ENCODE measurements at regions not wholly inside any gene's neighbourhood (a gene's known extent, or its start where the extent isn't known, plus 50 kb on each side); places are given as distances from the start of the nearest gene placed in this dataset.

DNA sequence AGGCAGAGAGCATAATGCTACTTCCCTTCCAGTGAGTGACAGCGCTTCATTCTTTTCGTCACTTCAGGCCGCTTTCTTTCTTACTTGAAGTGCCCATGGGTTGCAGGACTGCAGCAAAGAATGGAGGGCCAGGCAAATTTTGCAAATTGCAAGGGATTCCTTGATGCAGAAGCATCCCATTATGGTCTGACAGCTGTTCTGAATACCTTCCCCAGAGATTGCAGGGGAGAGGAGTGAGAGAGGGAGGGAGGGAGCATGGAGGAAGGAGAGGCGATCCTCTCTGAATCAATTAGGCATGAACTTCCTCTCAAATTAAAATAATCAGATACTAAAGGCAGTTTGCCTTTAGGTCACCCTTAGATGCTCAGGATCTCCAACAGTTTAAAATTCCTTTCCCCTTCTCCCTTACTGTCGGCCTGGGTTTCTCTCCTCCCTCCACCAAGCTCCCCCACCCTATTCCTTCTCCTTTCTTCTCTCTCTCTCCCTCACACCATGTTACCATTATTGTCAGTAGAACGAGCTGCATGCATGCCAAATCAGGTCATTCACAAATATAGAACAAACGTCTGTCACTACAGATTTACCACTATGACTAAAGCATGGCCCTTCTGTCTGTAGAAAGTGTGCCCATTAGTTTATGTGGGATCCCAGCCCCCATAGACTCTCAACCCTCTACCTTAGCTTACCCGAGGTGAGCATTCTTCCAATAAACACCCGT lies 289.2 kb downstream of the CD83 start (continued):
- TF ChIP-seq, protein P1, sequence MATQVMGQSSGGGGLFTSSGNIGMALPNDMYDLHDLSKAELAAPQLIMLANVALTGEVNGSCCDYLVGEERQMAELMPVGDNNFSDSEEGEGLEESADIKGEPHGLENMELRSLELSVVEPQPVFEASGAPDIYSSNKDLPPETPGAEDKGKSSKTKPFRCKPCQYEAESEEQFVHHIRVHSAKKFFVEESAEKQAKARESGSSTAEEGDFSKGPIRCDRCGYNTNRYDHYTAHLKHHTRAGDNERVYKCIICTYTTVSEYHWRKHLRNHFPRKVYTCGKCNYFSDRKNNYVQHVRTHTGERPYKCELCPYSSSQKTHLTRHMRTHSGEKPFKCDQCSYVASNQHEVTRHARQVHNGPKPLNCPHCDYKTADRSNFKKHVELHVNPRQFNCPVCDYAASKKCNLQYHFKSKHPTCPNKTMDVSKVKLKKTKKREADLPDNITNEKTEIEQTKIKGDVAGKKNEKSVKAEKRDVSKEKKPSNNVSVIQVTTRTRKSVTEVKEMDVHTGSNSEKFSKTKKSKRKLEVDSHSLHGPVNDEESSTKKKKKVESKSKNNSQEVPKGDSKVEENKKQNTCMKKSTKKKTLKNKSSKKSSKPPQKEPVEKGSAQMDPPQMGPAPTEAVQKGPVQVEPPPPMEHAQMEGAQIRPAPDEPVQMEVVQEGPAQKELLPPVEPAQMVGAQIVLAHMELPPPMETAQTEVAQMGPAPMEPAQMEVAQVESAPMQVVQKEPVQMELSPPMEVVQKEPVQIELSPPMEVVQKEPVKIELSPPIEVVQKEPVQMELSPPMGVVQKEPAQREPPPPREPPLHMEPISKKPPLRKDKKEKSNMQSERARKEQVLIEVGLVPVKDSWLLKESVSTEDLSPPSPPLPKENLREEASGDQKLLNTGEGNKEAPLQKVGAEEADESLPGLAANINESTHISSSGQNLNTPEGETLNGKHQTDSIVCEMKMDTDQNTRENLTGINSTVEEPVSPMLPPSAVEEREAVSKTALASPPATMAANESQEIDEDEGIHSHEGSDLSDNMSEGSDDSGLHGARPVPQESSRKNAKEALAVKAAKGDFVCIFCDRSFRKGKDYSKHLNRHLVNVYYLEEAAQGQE (IDR thresholded peaks at IDR 0.05; ENCODE audit: low read depth): no peak

DNA sequence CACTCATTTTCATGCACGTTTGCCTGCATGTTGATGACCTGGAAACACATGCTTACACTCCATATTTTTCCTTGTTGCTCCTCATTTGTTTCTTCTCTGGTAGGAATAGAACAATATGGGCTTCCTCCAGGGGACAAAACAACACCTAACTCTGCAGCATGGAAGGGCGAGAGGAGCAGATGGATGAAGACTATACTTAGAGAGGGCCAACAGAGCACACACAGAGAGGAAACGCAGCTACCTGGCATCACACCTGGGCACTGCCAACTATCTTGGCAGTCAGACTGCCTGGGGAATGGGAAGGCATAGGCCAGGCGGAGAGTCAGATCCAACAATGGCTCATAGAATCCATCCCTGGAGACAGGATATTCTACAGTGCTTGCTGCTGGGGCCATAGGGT lies 290.9 kb downstream of the CD83 start:
- H3K4me3 ChIP-seq (replicated peaks in 1 of 2; ENCODE audit: low read depth in 1 of 2, low read length in 2 of 2): no peak overlapping the region
- intact Hi-C loops (cut with micrococcal nuclease): no loop called here
- H3K36me3 ChIP-seq (ENCODE audit: control insufficient read depth in 1 of 2, insufficient read depth in 2 of 2, low read length in 2 of 2): no peaks in the 10 kb centered on the region

More for the DNA sequence above, 290.9 kb downstream of the CD83 start:
- POLR2A ChIA-PET: no interaction called here
- no peak for DNase-seq (ENCODE audit: low read depth, low spot score)
- Histone ChIP-seq H3K27ac (ENCODE audit: low read depth, low read length) (no peak overlapping the region), H3K9me3 (ENCODE audit: control insufficient read depth in 1 of 2, insufficient read depth in 1 of 2, low read depth in 1 of 2, low read length in 2 of 2) (no peaks in the 10 kb centered on the region), H2AFZ (ENCODE audit: low read depth, low read length, poor library complexity, severe bottlenecking) (no peak overlapping the region), H3K79me2 (ENCODE audit: insufficient read depth, low read length) (no peaks in the 10 kb centered on the region), H4K20me1 (ENCODE audit: insufficient read depth) (no peaks in the 10 kb centered on the region), H3K9ac (ENCODE audit: low read length) (no peak overlapping the region), H3K9me2 (ENCODE audit: insufficient read depth) (no peaks in the 10 kb centered on the region), H3K4me2 (ENCODE audit: low read length) (no peak overlapping the region), H3K27me3 (ENCODE audit: insufficient read depth, low read length) (no peaks in the 10 kb centered on the region), H3K4me1 (ENCODE audit: control insufficient read depth in 1 of 2, insufficient read depth in 2 of 2, low read length in 2 of 2) (no peaks in the 10 kb centered on the region)
- no TSS peak for BruUV-seq (replicated peaks)
- no peak for ATAC-seq
- CTCF ChIA-PET: no interaction called here
- RAD21 ChIA-PET (ENCODE audit: low non-redundant PET in 1 of 2, low total read pairs in 2 of 2, uncharacterized antibody in 2 of 2, unreplicated experiment in 2 of 2): no interaction called here
- no peak for TF ChIP-seq ZFX (IDR thresholded peaks at IDR 0.05)
- no peak for TF ChIP-seq CEBPB (IDR thresholded peaks at IDR 0.05; ENCODE audit: low read depth)
- no peak for TF ChIP-seq SIN3A (IDR thresholded peaks at IDR 0.05; ENCODE audit: low read depth)
- TF ChIP-seq, protein P2, sequence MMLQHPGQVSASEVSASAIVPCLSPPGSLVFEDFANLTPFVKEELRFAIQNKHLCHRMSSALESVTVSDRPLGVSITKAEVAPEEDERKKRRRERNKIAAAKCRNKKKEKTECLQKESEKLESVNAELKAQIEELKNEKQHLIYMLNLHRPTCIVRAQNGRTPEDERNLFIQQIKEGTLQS (IDR thresholded peaks at IDR 0.05): no peak
- no peak for TF ChIP-seq RAD21 (IDR thresholded peaks at IDR 0.05; ENCODE audit: low read depth)
- TF ChIP-seq, protein P3, sequence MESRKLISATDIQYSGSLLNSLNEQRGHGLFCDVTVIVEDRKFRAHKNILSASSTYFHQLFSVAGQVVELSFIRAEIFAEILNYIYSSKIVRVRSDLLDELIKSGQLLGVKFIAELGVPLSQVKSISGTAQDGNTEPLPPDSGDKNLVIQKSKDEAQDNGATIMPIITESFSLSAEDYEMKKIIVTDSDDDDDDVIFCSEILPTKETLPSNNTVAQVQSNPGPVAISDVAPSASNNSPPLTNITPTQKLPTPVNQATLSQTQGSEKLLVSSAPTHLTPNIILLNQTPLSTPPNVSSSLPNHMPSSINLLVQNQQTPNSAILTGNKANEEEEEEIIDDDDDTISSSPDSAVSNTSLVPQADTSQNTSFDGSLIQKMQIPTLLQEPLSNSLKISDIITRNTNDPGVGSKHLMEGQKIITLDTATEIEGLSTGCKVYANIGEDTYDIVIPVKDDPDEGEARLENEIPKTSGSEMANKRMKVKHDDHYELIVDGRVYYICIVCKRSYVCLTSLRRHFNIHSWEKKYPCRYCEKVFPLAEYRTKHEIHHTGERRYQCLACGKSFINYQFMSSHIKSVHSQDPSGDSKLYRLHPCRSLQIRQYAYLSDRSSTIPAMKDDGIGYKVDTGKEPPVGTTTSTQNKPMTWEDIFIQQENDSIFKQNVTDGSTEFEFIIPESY (IDR thresholded peaks at IDR 0.05; ENCODE audit: extremely low read depth, insufficient replicate concordance, low read length): no peak
- no peak for TF ChIP-seq YY1 (IDR thresholded peaks at IDR 0.05; ENCODE audit: extremely low read depth, insufficient replicate concordance, low read depth, low read length)
- TF ChIP-seq, protein P1 (IDR thresholded peaks at IDR 0.05; ENCODE audit: low read depth): no peak
- no peak for TF ChIP-seq JUND (IDR thresholded peaks at IDR 0.05)
- TF ChIP-seq POLR2A (IDR thresholded peaks at IDR 0.05; ENCODE audit: borderline replicate concordance, extremely low read depth, insufficient read depth, insufficient read length): no peak
- TF ChIP-seq FOSL1 (IDR thresholded peaks at IDR 0.05; ENCODE audit: low read depth): no peak

Data from HCT116 (cell line).